ENCODE measurements at regions not wholly inside any gene's neighbourhood (a gene's known extent, or its start where the extent isn't known, plus 50 kb on each side); places are given as distances from the start of the nearest gene placed in this dataset.

GRCh38 chr10:117690359-117690758 is 147.8 kb downstream of the EMX2 start:
- Histone ChIP-seq H3K27me3 (ENCODE audit: control insufficient read depth in 2 of 2, insufficient read depth in 2 of 2, low read length in 2 of 2) (no peaks in the 10 kb centered on the region), H3K4me3 (replicated peaks in 1 of 3; ENCODE audit: insufficient read depth in 1 of 3, low read depth in 1 of 3, low read length in 3 of 3) (no peak overlapping the region), H3K9ac (replicated peaks; ENCODE audit: extremely low read depth, insufficient read depth, low read length) (no peak overlapping the region), H3K36me3 (ENCODE audit: control insufficient read depth in 2 of 2, extremely low read depth in 1 of 2, insufficient read depth in 2 of 2, low read length in 2 of 2) (no peaks in the 10 kb centered on the region), H3K4me1 (ENCODE audit: control insufficient read depth, extremely low read depth, insufficient read depth, low read length) (no peaks in the 10 kb centered on the region), H3K9me1 (replicated peaks; ENCODE audit: control insufficient read depth, extremely low read depth, insufficient read depth, low read length) (no peaks in the 10 kb centered on the region), H4K20me1 (replicated peaks; ENCODE audit: control insufficient read depth, extremely low read depth, insufficient read depth, low read length) (no peaks in the 10 kb centered on the region), H3K79me2 (ENCODE audit: control insufficient read depth, insufficient read depth, low read length) (no peaks in the 10 kb centered on the region), H3K27ac (ENCODE audit: insufficient read depth, low read depth, low read length) (no peak overlapping the region), H3K9me3 (replicated peaks; ENCODE audit: control insufficient read depth, insufficient read depth, low read length) (no peaks in the 10 kb centered on the region), H2AFZ (ENCODE audit: low read depth, low read length) (no peak overlapping the region), H3K4me2 (ENCODE audit: insufficient read depth, low read length) (no peak overlapping the region)
- FAIRE-seq (no peak), DNase-seq (ENCODE audit: low read depth, low spot score) (no peak)
- dilution Hi-C loops (cut with MboI; ENCODE audit: extremely low pct_ligation_motif_present, low sequenced_read_pairs) (no loop called here), intact Hi-C loops (cut with micrococcal nuclease) (no loop called here)
- CTCF ChIA-PET, result no interaction called here
- POLR2A ChIA-PET, result no interaction called here
- no TSS peak for BruUV-seq (replicated peaks)
- TF ChIP-seq MYC (IDR thresholded peaks at IDR 0.05; ENCODE audit: low read depth, low read length), result no peak
- TF ChIP-seq POLR2AphosphoS5 (IDR thresholded peaks at IDR 0.05; ENCODE audit: insufficient read depth, low read depth, low read length), result no peak
- TF ChIP-seq POLR2A (IDR thresholded peaks at IDR 0.05; ENCODE audit: low read depth, low read length), result no peak
- TF ChIP-seq MAX (IDR thresholded peaks at IDR 0.05; ENCODE audit: insufficient read depth, insufficient read length), result no peak
- no peak for TF ChIP-seq GATA2 (IDR thresholded peaks at IDR 0.05; ENCODE audit: insufficient read depth, insufficient read length, low read depth, low read length)
- no peak for TF ChIP-seq EZH2 (IDR thresholded peaks at IDR 0.05; ENCODE audit: borderline replicate concordance, low read depth, low read length, severe bottlenecking)
- TF ChIP-seq FOS (IDR thresholded peaks at IDR 0.05; ENCODE audit: borderline replicate concordance, insufficient read depth, low read length), result no peak
- no peak for TF ChIP-seq CTCF (IDR thresholded peaks at IDR 0.05; ENCODE audit: extremely low read depth in 1 of 2, insufficient read depth in 1 of 2, low read depth in 1 of 2, low read length in 2 of 2)
- no peak for TF ChIP-seq JUN (IDR thresholded peaks at IDR 0.05; ENCODE audit: borderline replicate concordance, insufficient read depth, insufficient read length, low read depth)

Data from endothelial cell of umbilical vein (primary cell).